NB4 (cell line): ENCODE measurements at regions not wholly inside any gene's neighbourhood (a gene's known extent, or its start where the extent isn't known, plus 50 kb on each side); places are given as distances from the start of the nearest gene placed in this dataset.

ENCODE experiments used
- CTCF ChIP-seq: IDR thresholded peaks from one replicate; pipeline ENCODE4 v1.5.1; 2012; ENCODE audit warnings: low read depth, low read length
- MAX ChIP-seq: IDR thresholded peaks from 2 replicates; pipeline ENCODE4 v1.6.1; 2011; ENCODE audit warnings: low read depth, low read length
- POLR2A ChIP-seq: IDR thresholded peaks from 2 replicates; pipeline ENCODE4 v1.6.1; 2011; ENCODE audit warnings: mild to moderate bottlenecking; ENCODE audit not compliant: insufficient read length; ENCODE audit errors: extremely low read depth

GRCh38 chr2:82789851-82790205, 1669.3 kb downstream of the SUCLG1 start:
- TF ChIP-seq MAX, result no peak
- no peak for TF ChIP-seq CTCF
- no peak for TF ChIP-seq POLR2A
